HG03439 (cell line): ENCODE measurements at regions not wholly inside any gene's neighbourhood (a gene's known extent, or its start where the extent isn't known, plus 50 kb on each side); places are given as distances from the start of the nearest gene placed in this dataset.

Source experiments
- ATAC-seq: cut with Tn5 transposase; IDR thresholded peaks from one replicate; pipeline ENCODE4 v1.9.1; 2021; ENCODE audit warnings: mild to moderate bottlenecking, moderate library complexity; ENCODE audit not compliant: unreplicated experiment

DNA sequence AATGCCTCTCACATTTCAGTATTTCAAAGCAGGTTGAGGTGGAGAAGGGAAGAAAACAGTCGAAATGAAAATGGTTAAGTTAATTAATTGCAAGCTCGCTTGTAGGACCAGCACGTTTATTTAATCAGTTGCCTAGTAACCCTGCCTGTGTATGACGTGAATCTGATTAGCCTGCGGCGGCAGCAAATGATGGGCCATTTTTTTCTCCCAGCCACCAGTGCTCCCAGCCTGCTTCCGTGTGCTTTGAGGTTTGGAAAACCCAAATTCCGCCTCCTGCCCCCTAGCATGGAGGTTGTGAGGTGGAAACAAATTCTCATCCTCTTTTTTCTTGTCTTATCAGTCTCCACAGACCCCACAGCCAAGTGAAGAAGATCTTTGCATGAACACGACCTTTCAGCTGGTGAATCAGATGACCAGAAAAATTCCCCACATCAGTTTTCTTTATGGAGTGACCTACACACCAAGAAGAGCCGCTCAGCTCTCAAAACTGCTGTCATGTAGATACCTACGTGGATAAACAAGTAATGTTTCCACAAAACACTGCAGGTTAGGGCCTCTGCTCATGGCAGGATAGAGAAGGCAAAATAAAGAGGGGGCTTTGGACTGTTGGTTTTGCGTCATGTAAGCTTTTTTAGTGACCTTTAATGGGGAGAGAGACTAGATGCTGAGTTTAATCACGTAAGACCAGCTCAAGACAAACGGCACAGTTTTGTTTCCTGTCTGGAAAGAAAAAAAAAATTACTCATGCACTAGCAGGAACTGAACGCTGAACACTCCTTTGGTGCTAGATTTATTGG lies 572.9 kb upstream of the NOX3 start:
- ATAC-seq = no peak

DNA sequence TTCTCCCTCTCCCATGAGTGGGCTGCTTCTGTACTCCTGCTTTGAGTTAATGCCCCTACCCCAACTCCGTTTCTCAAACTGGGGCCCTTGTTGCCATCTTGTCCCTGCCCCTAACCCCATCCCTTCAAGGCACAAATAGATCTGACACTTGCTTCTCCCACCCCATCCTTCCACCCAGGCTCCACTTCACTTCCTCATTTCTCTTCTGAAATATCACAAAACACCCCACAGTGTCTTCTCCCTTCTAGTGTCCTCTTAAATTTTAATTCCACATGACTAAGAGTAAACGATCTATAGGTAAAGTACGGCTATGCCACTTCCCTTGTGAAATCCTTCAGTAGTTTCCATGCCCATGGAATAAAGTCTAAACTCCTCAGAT lies 571.6 kb upstream of the NOX3 start:
- ATAC-seq = no peak

GRCh38 chr6:156026486-156027247 lies 571.0 kb upstream of the NOX3 start:
- ATAC-seq = no peak

- ATAC-seq = no peak
Observed at GRCh38 chr6:156024339-156024738, 568.7 kb upstream of the NOX3 start.

DNA sequence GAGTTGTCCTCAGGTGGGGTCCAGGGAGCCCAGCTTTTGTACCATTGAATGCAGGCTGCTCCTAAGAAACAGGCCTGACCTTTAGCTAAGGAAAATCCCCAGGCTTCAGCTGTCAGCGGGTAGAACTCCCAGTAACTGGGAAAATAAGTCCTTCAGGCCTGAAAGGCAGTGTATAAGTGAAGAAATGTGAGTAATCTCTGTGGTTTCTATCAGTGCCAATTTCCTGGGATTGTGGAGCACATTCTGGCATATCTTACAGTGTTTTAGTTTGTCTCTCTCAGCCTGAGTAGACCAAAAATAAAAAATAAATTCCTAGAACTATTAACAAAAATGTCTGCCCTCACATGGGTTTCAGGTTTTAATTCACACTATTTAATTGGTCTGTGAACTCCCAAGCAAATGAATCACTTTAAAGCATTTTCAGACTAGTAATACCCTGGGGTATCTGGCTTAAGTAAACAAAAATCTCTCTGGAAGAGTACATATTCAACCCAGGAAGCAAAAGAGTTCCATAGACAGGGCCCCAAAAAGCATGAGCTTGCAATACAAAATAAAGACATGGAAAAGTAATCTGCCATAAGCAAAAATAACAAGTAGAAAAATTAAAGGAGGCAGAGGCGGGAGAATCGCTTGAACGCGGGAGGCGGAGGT lies 566.2 kb upstream of the NOX3 start:
- ATAC-seq = no peak

GRCh38 chr6:156017838-156018237 lies 562.2 kb upstream of the NOX3 start:
- ATAC-seq = no peak

GRCh38 chr6:156016186-156016976 lies 560.7 kb upstream of the NOX3 start:
- ATAC-seq = no peak

- no peak for ATAC-seq
Observed at GRCh38 chr6:156013155-156013554, 557.5 kb upstream of the NOX3 start.

- no peak for ATAC-seq
Observed at GRCh38 chr6:156009656-156010055, 554.0 kb upstream of the NOX3 start.

DNA sequence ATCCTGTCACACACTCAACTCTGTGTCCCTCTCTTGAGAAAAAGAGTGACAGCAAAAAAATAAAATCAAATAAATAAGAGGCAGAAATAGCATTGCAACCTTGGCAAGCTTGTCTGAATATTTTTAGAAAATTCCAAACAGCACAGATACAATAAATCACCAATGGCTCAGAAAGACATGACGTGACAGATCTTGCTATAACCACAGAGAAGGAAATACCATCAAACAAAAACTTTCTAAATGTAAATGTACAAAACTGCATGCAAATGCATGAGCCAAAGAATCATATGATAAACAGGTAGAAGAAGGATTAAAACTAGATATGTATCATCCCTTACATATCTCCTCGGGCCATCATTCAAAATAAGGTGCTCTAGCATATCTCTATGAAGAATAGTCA lies 549.2 kb upstream of the NOX3 start:
- no peak for ATAC-seq

DNA sequence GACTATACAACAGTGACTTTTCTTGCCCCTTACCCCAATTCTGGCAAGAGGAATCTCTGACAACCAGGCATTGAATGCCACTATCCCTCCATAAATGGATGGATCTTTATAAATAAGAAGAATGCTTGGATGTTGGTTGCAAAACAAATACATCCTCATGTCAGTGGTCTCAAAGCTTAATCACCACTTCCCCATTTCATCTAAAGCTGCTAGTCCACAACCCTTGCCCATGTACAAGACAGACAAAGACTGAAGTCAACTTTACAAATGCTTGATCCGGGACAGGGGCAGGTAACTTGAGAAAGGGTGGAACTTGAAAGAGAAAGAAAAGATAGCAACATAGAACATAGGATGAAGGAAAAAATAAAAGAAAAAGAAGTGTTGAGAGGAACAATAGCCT lies 540.5 kb upstream of the NOX3 start:
- no peak for ATAC-seq

GRCh38 chr6:155995281-155995680 lies 539.6 kb upstream of the NOX3 start:
- ATAC-seq = no peak

GRCh38 chr6:155994086-155994485 lies 538.4 kb upstream of the NOX3 start:
- ATAC-seq = no peak

- ATAC-seq = no peak
Observed at GRCh38 chr6:155993240-155993639, 537.6 kb upstream of the NOX3 start.

DNA sequence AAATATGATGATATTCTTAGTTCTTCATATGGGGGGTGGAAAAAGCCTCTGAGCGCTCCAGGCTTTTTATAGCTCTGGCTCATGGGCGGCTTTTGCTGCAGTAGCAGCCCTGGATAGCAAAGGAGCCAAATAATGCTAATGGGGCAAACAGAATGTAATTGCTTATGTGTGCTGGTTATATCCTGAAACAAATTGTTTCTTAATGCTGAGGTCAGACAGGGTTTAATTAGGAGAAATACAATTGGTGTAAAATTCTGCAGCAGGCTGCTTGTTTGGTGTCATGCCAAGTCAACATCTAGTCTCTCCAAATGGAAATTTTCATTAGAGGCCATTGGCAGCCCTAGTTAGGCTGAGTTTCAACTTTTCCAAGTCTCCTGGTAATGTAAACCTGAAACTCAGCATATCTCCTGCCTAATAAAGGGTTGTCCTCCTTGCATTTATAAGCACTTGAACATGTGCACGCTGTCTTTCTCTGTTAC lies 530.1 kb upstream of the NOX3 start:
- ATAC-seq = no peak

DNA sequence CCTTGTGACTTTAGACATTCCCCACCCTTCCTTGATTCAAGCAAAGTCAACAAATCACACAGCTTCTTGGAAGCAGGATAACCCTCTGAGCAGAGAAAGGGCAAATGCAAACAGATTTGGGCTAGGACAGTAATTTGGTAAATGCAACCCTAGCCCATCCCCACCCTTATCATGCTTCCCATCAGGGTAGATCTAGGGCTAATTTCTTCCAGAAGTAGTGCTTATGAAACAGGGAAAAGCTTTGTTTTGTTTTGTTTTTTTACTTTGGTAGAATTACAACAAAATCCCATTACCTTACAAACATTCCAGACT lies 525.1 kb upstream of the NOX3 start:
- no peak for ATAC-seq

GRCh38 chr6:155980014-155980767 lies 524.6 kb upstream of the NOX3 start:
- ATAC-seq = no peak

GRCh38 chr6:155975506-155975905 lies 519.9 kb upstream of the NOX3 start:
- no peak for ATAC-seq

- no peak for ATAC-seq
Observed at GRCh38 chr6:155974811-155975323, 519.2 kb upstream of the NOX3 start.

DNA sequence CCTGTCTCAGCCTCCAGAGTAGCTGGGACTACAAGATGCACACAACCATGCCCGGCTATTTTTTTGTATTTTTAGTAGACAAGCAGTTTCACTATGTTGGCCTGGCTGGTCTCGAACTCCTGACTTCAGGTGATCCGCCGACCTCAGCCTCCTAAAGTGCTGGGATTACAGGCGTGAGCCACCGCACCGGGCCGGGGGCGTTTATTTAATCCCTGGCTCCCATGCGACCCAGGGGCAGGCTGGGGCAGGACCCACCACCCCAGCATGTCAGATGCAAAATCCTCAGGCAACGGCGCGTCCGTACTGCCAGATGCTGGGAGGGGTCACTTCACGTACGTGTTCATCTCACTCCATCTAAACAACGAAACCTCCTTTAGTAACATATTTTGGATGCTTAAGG lies 518.7 kb upstream of the NOX3 start:
- ATAC-seq = no peak
